Adipose tissue (tissue), 3 donors: ENCODE measurements at regions not wholly inside any gene's neighbourhood (a gene's known extent, or its start where the extent isn't known, plus 50 kb on each side); places are given as distances from the start of the nearest gene placed in this dataset.

Experiments used
- H3K27ac ChIP-seq: one replicate; pipeline ENCODE4 v1.5.1; 2013; ENCODE audit warnings: low read depth, low read length
- WGBS, 3 donors: extraction: QIAGEN DNeasy Blood & Tissue Kit; methylation state at CpG; one replicate each; pipeline ENCODE4 v1.1.7; 2013; 5-methylcytosine and 5-hydroxymethylcytosine counted together
- donor health status: healthy with polysubstance abuse.
- donor health status: Bipolar disorder and iron deficiency.
- donor health status: healthy.

DNA sequence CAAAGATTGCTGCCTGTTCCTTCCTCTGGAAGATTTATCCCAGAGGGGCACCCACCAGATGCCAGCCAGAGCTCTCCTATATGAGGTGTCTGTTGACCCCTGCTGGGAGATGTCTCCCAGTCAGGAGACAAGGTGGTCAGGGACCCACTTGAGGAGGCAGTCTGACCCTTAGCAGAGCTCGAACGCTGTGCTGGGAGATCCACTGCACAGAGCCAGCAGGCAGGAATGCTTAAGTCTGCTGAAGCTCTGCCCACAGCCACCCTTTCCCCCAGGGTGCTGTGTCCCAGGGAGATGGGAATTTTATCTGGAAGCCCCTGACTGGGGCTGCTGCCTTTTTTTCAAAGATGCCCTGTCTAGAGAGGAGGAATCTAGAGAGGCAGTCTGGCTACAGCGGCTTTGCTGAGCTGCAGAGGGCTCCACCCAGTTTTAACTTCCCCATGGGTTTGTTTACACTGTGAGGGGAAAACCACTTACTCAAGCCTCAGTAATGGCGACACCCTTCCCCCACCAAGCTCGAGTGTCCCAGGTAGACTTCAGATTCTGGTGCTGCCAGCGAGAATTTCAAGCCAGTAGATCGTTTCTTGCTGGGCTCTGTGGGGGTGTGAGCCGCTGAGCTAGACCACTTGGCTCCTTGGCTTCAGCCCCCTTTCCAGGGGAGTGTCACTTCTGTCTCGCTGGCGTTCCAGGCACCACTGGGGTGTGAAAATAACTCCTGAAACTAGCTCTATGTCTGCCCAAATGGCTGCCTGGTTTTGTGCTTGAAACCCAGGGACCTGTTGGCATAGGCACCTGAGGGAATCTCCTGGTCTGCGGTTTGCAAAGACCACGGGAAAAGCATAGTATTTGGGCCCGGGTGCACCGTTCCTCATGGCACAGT, 51.1 kb upstream of the PDC start:
- 61 to 66% (median 65%) methylated on average over 14 of the region's 14 CpGs for WGBS, 3 donors
- no peak overlapping the region for H3K27ac ChIP-seq
